Karpas-422 (cell line): ENCODE measurements at regions not wholly inside any gene's neighbourhood (a gene's known extent, or its start where the extent isn't known, plus 50 kb on each side); places are given as distances from the start of the nearest gene placed in this dataset.

ENCODE experiments used
- DNase-seq: peaks from one replicate; pipeline ENCODE4 v3.0.0-alpha.2; 2015
- H2AFZ ChIP-seq: fragments of 200-600 bp; sonication (generic); 2 replicates; pipeline ENCODE4 v1.6.1; 2014; ENCODE audit warnings: antibody characterized with exemption, low read length, mixed read lengths
- H3K27ac ChIP-seq: fragments of 200-600 bp; sonication (generic); 2 replicates; pipeline ENCODE4 v1.5.1; 2014; ENCODE audit warnings: mild to moderate bottlenecking, low read length, moderate library complexity
- H3K27me3 ChIP-seq: fragments of 200-600 bp; sonication (generic); 2 replicates; pipeline ENCODE4 v1.6.1; 2014; ENCODE audit warnings: low read length, mixed read lengths
- H3K36me3 ChIP-seq: fragments of 200-600 bp; sonication (generic); 2 replicates; pipeline ENCODE4 v1.6.1; 2014; ENCODE audit warnings: low read length, mixed read lengths; ENCODE audit not compliant: insufficient read depth
- H3K4me1 ChIP-seq: fragments of 200-600 bp; sonication (generic); 2 replicates; pipeline ENCODE4 v1.6.1; 2014; ENCODE audit warnings: mild to moderate bottlenecking, low read length, mixed read lengths
- H3K4me2 ChIP-seq: fragments of 200-600 bp; sonication (generic); 2 replicates; pipeline ENCODE4 v1.6.1; 2014; ENCODE audit warnings: low read length, low read depth, mild to moderate bottlenecking; ENCODE audit not compliant: poor library complexity, severe bottlenecking
- H3K4me3 ChIP-seq: fragments of 200-600 bp; sonication (generic); 2 replicates; pipeline ENCODE4 v1.5.1; 2014; ENCODE audit warnings: mild to moderate bottlenecking, antibody characterized with exemption, low read length, mixed read lengths
- H3K79me2 ChIP-seq: fragments of 200-600 bp; sonication (generic); 2 replicates; pipeline ENCODE4 v1.6.1; 2014; ENCODE audit warnings: mild to moderate bottlenecking, low read length, mixed read lengths
- H3K9ac ChIP-seq: fragments of 200-600 bp; sonication (generic); 2 replicates; pipeline ENCODE4 v1.6.0; 2014; ENCODE audit warnings: low read length
- H3K9me2 ChIP-seq: fragments of 200-600 bp; sonication (generic), shearing (Covaris generic); replicated peaks from 2 replicates; pipeline ENCODE4 v1.6.0; 2014; ENCODE audit warnings: mild to moderate bottlenecking, low read length, moderate library complexity; ENCODE audit not compliant: insufficient read depth
- H3K9me3 ChIP-seq: fragments of 300-700, 200-600 bp; sonication (generic); 2 replicates; pipeline ENCODE4 v1.6.1; 2014; ENCODE audit warnings: low read length, mixed read lengths
- H4K20me1 ChIP-seq: fragments of 200-600 bp; sonication (generic); 2 replicates; pipeline ENCODE4 v1.6.1; 2014; ENCODE audit warnings: mild to moderate bottlenecking, antibody characterized with exemption, low read length, low read depth; ENCODE audit not compliant: insufficient read depth

- H3K79me2 ChIP-seq: no peaks in the 10 kb centered on the region
- no peak overlapping the region for H3K4me3 ChIP-seq
- H3K4me2 ChIP-seq: no peak overlapping the region
- no peaks in the 10 kb centered on the region for H3K4me1 ChIP-seq
- H3K27ac ChIP-seq: no peak overlapping the region
- DNase-seq: no peak
- H3K36me3 ChIP-seq: no peaks in the 10 kb centered on the region
- no peaks in the 10 kb centered on the region for H3K9me3 ChIP-seq
- H2AFZ ChIP-seq: no peak overlapping the region
- H3K9ac ChIP-seq: no peak overlapping the region
- H3K9me2 ChIP-seq: no peaks in the 10 kb centered on the region
- no peaks in the 10 kb centered on the region for H3K27me3 ChIP-seq
- no peaks in the 10 kb centered on the region for H4K20me1 ChIP-seq
Measured at GRCh38 chr1:216805233-216805632, 82.0 kb upstream of the ESRRG start.

- H3K36me3 ChIP-seq: no peaks in the 10 kb centered on the region
- H3K4me3 ChIP-seq: no peak overlapping the region
- H3K27me3 ChIP-seq: no peaks in the 10 kb centered on the region
- DNase-seq: no peak
- H3K79me2 ChIP-seq: no peaks in the 10 kb centered on the region
- no peak overlapping the region for H3K4me2 ChIP-seq
- no peak overlapping the region for H2AFZ ChIP-seq
- no peaks in the 10 kb centered on the region for H3K9me2 ChIP-seq
- H3K9me3 ChIP-seq: no peaks in the 10 kb centered on the region
- H3K27ac ChIP-seq: no peak overlapping the region
- H4K20me1 ChIP-seq: no peaks in the 10 kb centered on the region
- no peak overlapping the region for H3K9ac ChIP-seq
- H3K4me1 ChIP-seq: no peaks in the 10 kb centered on the region
Measured at GRCh38 chr1:216804111-216804510, 80.9 kb upstream of the ESRRG start.

GRCh38 chr1:216794586-216794985 is 71.4 kb upstream of the ESRRG start:
- no peak for DNase-seq
- Histone ChIP-seq H3K27ac (no peak overlapping the region), H3K79me2 (no peaks in the 10 kb centered on the region), H3K4me2 (no peak overlapping the region), H3K4me3 (no peak overlapping the region), H3K9me3 (no peaks in the 10 kb centered on the region), H3K27me3 (no peaks in the 10 kb centered on the region), H3K4me1 (no peaks in the 10 kb centered on the region), H3K9ac (no peak overlapping the region), H3K9me2 (no peaks in the 10 kb centered on the region), H4K20me1 (no peaks in the 10 kb centered on the region), H2AFZ (no peak overlapping the region), H3K36me3 (no peaks in the 10 kb centered on the region)

- Histone ChIP-seq H3K27ac (no peak overlapping the region), H3K9me3 (no peaks in the 10 kb centered on the region), H3K4me1 (no peaks in the 10 kb centered on the region), H4K20me1 (no peaks in the 10 kb centered on the region), H3K36me3 (no peaks in the 10 kb centered on the region), H3K79me2 (no peaks in the 10 kb centered on the region), H3K27me3 (no peaks in the 10 kb centered on the region), H2AFZ (no peak overlapping the region), H3K9ac (no peak overlapping the region), H3K9me2 (no peaks in the 10 kb centered on the region), H3K4me3 (no peak overlapping the region), H3K4me2 (no peak overlapping the region)
- DNase-seq: no peak
Measured at GRCh38 chr1:216793973-216794372, 70.7 kb upstream of the ESRRG start.

- peak; percentile 46 for DNase-seq
- no peaks in the 10 kb centered on the region for H3K79me2 ChIP-seq
- H3K9me2 ChIP-seq: no peaks in the 10 kb centered on the region
- no peak overlapping the region for H2AFZ ChIP-seq
- no peak overlapping the region for H3K4me2 ChIP-seq
- H4K20me1 ChIP-seq: no peaks in the 10 kb centered on the region
- no peaks in the 10 kb centered on the region for H3K27me3 ChIP-seq
- H3K9me3 ChIP-seq: no peaks in the 10 kb centered on the region
- no peak overlapping the region for H3K4me3 ChIP-seq
- no peaks in the 10 kb centered on the region for H3K36me3 ChIP-seq
- H3K27ac ChIP-seq: no peak overlapping the region
- no peak overlapping the region for H3K9ac ChIP-seq
- no peaks in the 10 kb centered on the region for H3K4me1 ChIP-seq
Measured at GRCh38 chr1:216793303-216793702, 70.1 kb upstream of the ESRRG start.

GRCh38 chr1:216788671-216789070 is 65.4 kb upstream of the ESRRG start:
- Histone ChIP-seq H3K27ac (no peak overlapping the region), H2AFZ (no peak overlapping the region), H3K9me3 (no peaks in the 10 kb centered on the region), H3K9me2 (no peaks in the 10 kb centered on the region), H4K20me1 (no peaks in the 10 kb centered on the region), H3K27me3 (no peaks in the 10 kb centered on the region; the same call in 1 of the 2 replicates), H3K4me1 (no peaks in the 10 kb centered on the region), H3K4me2 (no peak overlapping the region), H3K79me2 (no peaks in the 10 kb centered on the region), H3K4me3 (no peak overlapping the region), H3K36me3 (no peaks in the 10 kb centered on the region), H3K9ac (no peak overlapping the region)
- no peak for DNase-seq

- no peak overlapping the region for H3K9ac ChIP-seq
- H3K27me3 ChIP-seq: no peaks in the 10 kb centered on the region; the same call in 1 of the 2 replicates
- no peaks in the 10 kb centered on the region for H3K36me3 ChIP-seq
- H2AFZ ChIP-seq: no peak overlapping the region
- no peaks in the 10 kb centered on the region for H3K9me2 ChIP-seq
- H3K4me3 ChIP-seq: no peak overlapping the region
- H4K20me1 ChIP-seq: no peaks in the 10 kb centered on the region
- no peak overlapping the region for H3K4me2 ChIP-seq
- H3K9me3 ChIP-seq: no peaks in the 10 kb centered on the region
- H3K4me1 ChIP-seq: no peaks in the 10 kb centered on the region
- DNase-seq: no peak
- H3K79me2 ChIP-seq: no peaks in the 10 kb centered on the region
- H3K27ac ChIP-seq: no peak overlapping the region
Measured at GRCh38 chr1:216785737-216786136, 62.5 kb upstream of the ESRRG start.

GRCh38 chr1:216785221-216785620 is 62.0 kb upstream of the ESRRG start:
- H3K9me2 ChIP-seq: no peaks in the 10 kb centered on the region
- H4K20me1 ChIP-seq: no peaks in the 10 kb centered on the region
- H3K4me3 ChIP-seq: no peak overlapping the region
- no peaks in the 10 kb centered on the region; the same call in 1 of the 2 replicates for H3K27me3 ChIP-seq
- H3K36me3 ChIP-seq: no peaks in the 10 kb centered on the region
- H3K9ac ChIP-seq: no peak overlapping the region
- no peaks in the 10 kb centered on the region for H3K9me3 ChIP-seq
- no peaks in the 10 kb centered on the region for H3K79me2 ChIP-seq
- H3K27ac ChIP-seq: no peak overlapping the region
- H3K4me2 ChIP-seq: no peak overlapping the region
- no peak for DNase-seq
- no peaks in the 10 kb centered on the region for H3K4me1 ChIP-seq
- H2AFZ ChIP-seq: peak overlapping the region; percentile 37; the same call in 1 of the 2 replicates

- Histone ChIP-seq H3K36me3 (no peaks in the 10 kb centered on the region), H3K9me2 (no peaks in the 10 kb centered on the region), H3K79me2 (no peaks in the 10 kb centered on the region), H3K4me2 (no peak overlapping the region), H4K20me1 (no peaks in the 10 kb centered on the region), H3K4me3 (no peak overlapping the region), H3K4me1 (no peaks in the 10 kb centered on the region), H3K9ac (no peak overlapping the region), H3K9me3 (no peaks in the 10 kb centered on the region), H3K27ac (no peak overlapping the region), H2AFZ (no peak overlapping the region), H3K27me3 (no peaks in the 10 kb centered on the region)
- DNase-seq: no peak
Measured at GRCh38 chr1:216779686-216780085, 56.5 kb upstream of the ESRRG start.
